ENCODE measurements at regions not wholly inside any gene's neighbourhood (a gene's known extent, or its start where the extent isn't known, plus 50 kb on each side); places are given as distances from the start of the nearest gene placed in this dataset.

DNA sequence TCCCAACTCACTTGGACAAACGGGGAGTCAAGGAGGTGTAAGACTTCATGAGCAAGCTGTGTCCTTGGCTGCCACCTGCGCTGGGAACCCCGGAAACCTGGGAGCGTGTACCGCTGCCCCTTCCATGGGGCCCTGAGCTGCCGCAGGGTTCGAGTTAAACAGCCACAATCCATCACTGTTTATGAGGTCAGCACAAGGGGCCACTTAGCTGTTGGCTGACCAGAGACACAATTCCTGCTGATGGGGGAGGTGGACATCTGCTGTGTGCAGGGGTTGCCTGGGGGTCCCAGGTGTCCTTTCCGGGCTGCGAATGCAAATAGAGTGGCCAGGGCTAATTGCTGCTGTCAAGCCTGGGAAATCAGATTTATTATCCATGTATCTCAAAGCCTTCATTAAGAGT, 549.3 kb downstream of the BRD1 start:
- TF ChIP-seq, protein P1, sequence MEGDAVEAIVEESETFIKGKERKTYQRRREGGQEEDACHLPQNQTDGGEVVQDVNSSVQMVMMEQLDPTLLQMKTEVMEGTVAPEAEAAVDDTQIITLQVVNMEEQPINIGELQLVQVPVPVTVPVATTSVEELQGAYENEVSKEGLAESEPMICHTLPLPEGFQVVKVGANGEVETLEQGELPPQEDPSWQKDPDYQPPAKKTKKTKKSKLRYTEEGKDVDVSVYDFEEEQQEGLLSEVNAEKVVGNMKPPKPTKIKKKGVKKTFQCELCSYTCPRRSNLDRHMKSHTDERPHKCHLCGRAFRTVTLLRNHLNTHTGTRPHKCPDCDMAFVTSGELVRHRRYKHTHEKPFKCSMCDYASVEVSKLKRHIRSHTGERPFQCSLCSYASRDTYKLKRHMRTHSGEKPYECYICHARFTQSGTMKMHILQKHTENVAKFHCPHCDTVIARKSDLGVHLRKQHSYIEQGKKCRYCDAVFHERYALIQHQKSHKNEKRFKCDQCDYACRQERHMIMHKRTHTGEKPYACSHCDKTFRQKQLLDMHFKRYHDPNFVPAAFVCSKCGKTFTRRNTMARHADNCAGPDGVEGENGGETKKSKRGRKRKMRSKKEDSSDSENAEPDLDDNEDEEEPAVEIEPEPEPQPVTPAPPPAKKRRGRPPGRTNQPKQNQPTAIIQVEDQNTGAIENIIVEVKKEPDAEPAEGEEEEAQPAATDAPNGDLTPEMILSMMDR (IDR thresholded peaks at IDR 0.05; ENCODE audit: low read depth, low read length, poor library complexity, severe bottlenecking), result no peak
- no peak for TF ChIP-seq EZH2phosphoT487 (IDR thresholded peaks at IDR 0.05; ENCODE audit: borderline replicate concordance, low read length)
